ENCODE measurements at regions not wholly inside any gene's neighbourhood (a gene's known extent, or its start where the extent isn't known, plus 50 kb on each side); places are given as distances from the start of the nearest gene placed in this dataset.

DNA sequence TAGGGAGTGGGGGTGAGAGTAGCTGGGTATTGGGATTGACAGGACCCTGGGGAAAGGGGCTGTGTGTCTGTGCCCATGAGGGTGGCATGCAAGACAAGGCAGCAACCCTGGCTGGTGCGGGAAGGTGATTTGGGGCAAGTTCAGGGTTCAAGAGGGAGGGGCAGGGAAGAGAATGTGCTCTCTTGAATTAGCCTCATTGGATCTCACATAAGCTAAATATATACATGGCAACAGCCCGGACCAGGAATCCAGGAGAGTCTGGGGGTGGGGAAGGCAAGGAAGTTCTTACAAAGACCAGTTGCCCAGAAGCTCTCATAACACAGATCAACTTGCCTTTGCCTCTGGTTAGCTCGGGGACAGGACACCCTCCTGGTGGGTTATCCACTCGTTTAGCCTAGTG is 73.3 kb downstream of the IRX3 start:
- no peak for TF ChIP-seq GATA3 (IDR thresholded peaks at IDR 0.05; ENCODE audit: low read depth, low read length)
- TF ChIP-seq GATA2 (IDR thresholded peaks at IDR 0.05; ENCODE audit: low read depth, low read length): no peak

Measured in SH-SY5Y (cell line).